Activated T-cell treated with anti-CD3 and anti-CD28 coated beads, Interleukin-2, amount 50 U/mL, for 72 hours (primary cell): ENCODE measurements at regions not wholly inside any gene's neighbourhood (a gene's known extent, or its start where the extent isn't known, plus 50 kb on each side); places are given as distances from the start of the nearest gene placed in this dataset.

Source experiments
- ATAC-seq, 2 donors: fragments of 150-1000 bp; cut with Tn5 transposase; replicated peaks in 1 of 2; 2 replicates each; pipeline ENCODE4 v1.10.0; 2021; ENCODE audit warnings: moderate library complexity in 2 of 2, mild to moderate bottlenecking in 1 of 2
- DNase-seq, 2 donors: peaks; one replicate each; pipeline ENCODE4 v3.0.0; 2021 to 2022; ENCODE audit warnings: mixed read lengths in 1 of 2
- H3K27ac Mint-ChIP-seq: one replicate; pipeline ENCODE4 v1.8.0; 2022; ENCODE audit warnings: mild to moderate bottlenecking, moderate library complexity, mixed read lengths
- H3K27me3 Mint-ChIP-seq: one replicate; pipeline ENCODE4 v1.8.0; 2022; ENCODE audit warnings: low read depth, mixed read lengths
- H3K36me3 Mint-ChIP-seq, 2 donors: one replicate each; pipeline ENCODE4 v1.8.0; 2022; ENCODE audit warnings: mixed read lengths in 2 of 2, mild to moderate bottlenecking in 1 of 2; ENCODE audit not compliant: insufficient read depth in 2 of 2
- H3K4me1 Mint-ChIP-seq: one replicate; pipeline ENCODE4 v1.8.0; 2022; ENCODE audit warnings: low read depth, mixed read lengths
- H3K4me3 Mint-ChIP-seq, 2 donors: one replicate each; pipeline ENCODE4 v1.8.0; 2022; ENCODE audit warnings: mild to moderate bottlenecking in 2 of 2, mixed read lengths in 2 of 2, moderate library complexity in 2 of 2
- H3K9me3 Mint-ChIP-seq, 2 donors: one replicate each; pipeline ENCODE4 v1.8.0; 2022; ENCODE audit warnings: mixed read lengths in 2 of 2

DNA sequence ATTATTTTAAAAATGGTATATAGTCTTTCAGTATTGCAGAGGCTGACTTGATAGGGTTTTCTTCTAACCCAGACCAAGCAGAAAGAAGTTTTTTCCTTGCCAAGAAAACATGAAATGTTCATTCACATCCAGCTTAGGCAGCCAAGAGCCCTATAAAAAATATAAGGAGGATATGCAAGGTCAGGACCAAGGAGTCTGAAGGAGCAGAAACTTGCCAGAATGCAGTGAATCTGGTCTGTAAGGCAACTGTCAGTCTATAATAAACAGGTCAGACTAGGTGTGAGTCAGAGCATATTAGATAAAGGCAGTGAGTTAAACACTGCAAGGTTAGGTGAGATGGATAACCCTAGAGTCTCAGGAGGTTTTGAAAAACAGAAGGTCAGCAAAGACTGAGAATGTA is 645.5 kb downstream of the C12orf50 start:
- Mint-ChIP-seq H3K27me3 (no peaks in the 10 kb centered on the region), H3K4me1 (no peaks in the 10 kb centered on the region), H3K4me3 (no peak overlapping the region), H3K9me3 (peaks cover 3 to 5% of the 10 kb centered on the region in 2 donors), H3K27ac (no peak overlapping the region), H3K36me3 (no peaks in the 10 kb centered on the region)
- no peak for DNase-seq
- no peak for ATAC-seq

DNA sequence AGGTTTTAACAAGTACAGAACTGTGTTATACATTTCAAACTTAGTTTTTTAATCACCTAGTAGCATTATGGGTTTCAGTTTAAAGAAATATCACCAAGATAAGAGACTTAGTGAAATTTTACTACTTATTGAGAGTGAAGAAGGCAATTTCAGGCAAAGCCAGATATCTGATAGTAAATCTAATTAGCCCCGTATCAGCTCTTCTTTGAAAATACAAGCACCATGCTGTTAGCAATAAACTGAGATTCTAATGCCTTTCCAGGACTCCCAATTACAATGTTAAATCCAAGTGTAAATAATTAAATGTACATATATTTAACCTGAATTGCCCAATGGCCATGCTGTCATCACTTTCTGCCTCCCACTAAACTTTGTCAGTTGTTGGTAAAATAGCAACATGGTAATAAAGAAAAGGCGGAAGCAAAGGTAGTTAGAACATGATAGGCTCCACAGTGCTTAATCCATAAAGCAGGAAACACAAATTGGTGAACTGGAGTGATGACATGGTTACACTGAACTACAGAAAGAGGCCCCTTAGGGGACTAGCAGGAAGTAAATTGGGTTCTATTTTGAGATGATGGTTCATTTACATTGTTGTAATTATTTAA is 646.1 kb downstream of the C12orf50 start:
- H3K4me3 Mint-ChIP-seq = no peak overlapping the region
- no peak overlapping the region for H3K27ac Mint-ChIP-seq
- peaks cover 3 to 5% of the 10 kb centered on the region in 2 donors for H3K9me3 Mint-ChIP-seq
- H3K4me1 Mint-ChIP-seq = no peaks in the 10 kb centered on the region
- DNase-seq = no peak
- ATAC-seq = no peak
- no peaks in the 10 kb centered on the region for H3K27me3 Mint-ChIP-seq
- no peaks in the 10 kb centered on the region for H3K36me3 Mint-ChIP-seq

DNA sequence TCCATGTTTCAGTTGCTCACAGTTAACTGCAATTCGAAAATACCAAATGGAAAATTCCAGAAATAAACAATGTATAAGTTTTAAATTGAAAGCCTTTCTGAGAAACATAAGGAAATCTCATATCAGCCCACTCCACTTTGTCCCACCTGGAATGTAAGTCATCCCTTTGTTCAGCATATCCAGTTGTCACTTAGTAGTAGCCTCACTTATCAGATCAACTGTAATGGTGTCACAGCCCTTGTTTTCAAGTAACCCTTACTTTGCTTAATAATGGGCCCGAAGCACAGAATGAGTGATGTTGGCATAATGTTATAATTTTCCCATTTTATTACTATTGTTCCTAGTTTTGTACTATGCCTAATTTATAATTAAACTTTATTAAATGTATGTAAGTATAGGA is 646.8 kb downstream of the C12orf50 start:
- Mint-ChIP-seq H3K9me3 (peaks cover 3% of the 10 kb centered on the region in 2 donors), H3K36me3 (no peaks in the 10 kb centered on the region), H3K27me3 (no peaks in the 10 kb centered on the region), H3K4me3 (no peak overlapping the region), H3K27ac (no peak overlapping the region), H3K4me1 (no peaks in the 10 kb centered on the region)
- DNase-seq = no peak
- no peak for ATAC-seq

DNA sequence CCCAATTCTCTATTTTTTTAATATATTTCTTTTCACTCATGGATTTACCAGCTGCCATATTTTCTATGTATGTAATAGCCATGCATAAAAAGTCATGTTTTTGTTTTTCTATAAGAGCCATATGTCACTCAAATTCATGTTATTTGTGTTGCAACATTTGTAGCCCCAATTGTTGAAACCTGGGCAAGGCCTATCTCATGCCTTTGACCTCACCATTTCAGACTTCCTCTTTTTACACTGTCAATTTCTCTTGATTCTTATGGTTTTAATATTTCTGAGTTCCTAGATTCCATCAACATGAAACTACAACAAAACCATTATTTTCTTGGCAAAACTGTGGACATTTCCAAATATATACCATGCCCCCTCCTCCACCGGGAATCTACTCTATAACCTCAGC is 647.5 kb downstream of the C12orf50 start:
- Mint-ChIP-seq H3K4me1 (no peaks in the 10 kb centered on the region), H3K4me3 (no peak overlapping the region)

DNA sequence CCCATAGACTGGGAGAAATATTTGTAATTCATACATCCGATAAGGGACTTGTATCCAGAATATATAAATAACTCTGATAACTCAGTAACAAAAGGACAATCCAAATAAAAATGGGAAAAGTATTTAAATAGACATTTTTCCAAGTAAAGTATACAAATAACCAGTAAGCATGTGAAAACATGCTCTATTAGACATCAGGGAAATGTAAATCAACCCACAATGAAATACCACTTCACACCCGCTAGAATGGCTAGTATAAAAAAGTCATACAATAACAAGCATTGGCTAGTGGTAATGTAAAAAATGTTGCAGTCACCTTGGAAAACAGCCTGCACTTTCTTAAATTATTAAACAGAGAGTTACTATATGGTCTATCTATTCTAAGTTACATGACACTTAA is 650.7 kb downstream of the C12orf50 start:
- Mint-ChIP-seq H3K4me3 (no peak overlapping the region), H3K27me3 (no peaks in the 10 kb centered on the region), H3K36me3 (no peaks in the 10 kb centered on the region), H3K4me1 (no peaks in the 10 kb centered on the region), H3K9me3 (no peaks in the 10 kb centered on the region), H3K27ac (no peak overlapping the region)
- no peak for DNase-seq
- no peak for ATAC-seq

More for the DNA sequence above, 647.5 kb downstream of the C12orf50 start:
- Mint-ChIP-seq H3K27me3 (no peaks in the 10 kb centered on the region), H3K36me3 (no peaks in the 10 kb centered on the region), H3K27ac (no peak overlapping the region), H3K9me3 (peaks cover 3% of the 10 kb centered on the region in 2 donors)
- ATAC-seq (no peak), DNase-seq (no peak)

DNA sequence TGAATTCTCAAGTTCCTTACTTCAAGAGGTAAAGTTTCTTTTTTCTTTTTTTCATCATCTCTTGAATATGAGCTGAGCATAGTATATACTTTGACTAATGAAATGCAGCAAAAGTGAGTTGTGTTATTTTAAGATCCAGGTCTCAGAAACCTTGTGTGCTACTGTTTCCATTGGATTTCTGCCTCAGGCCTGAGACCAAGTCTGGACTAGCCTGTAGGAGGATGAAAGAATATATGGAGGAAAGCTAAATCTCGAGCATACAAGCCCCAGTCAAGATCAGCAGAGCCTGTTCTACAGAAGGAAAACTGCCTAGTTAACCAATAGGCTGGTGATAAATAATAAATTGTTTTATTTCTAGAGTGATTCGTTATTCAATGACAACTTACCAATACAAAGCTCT is 652.5 kb downstream of the C12orf50 start:
- H3K4me1 Mint-ChIP-seq = no peaks in the 10 kb centered on the region
- no peak overlapping the region for H3K27ac Mint-ChIP-seq
- ATAC-seq (no peak), DNase-seq (no peak)
- H3K27me3 Mint-ChIP-seq = no peaks in the 10 kb centered on the region
- H3K4me3 Mint-ChIP-seq = no peak overlapping the region
- no peaks in the 10 kb centered on the region for H3K36me3 Mint-ChIP-seq
- no peaks in the 10 kb centered on the region for H3K9me3 Mint-ChIP-seq

DNA sequence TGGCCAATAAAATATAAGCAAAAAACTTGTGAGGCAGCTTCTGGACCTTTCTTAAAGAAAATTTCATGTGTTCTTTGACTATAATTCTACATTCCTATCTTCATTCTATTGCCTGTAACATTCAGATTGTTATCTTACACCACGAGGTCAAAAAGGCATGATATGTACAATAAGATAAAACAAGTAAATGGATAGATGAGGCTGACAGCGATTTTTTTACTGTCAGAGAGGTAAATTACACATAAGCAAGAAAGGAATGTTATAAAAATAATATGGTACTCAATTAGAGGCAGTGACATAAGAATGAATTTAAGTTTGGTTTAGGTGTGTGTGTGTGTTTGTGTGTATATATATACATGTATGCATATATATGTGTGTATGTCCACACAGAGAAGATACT is 660.0 kb downstream of the C12orf50 start:
- no peaks in the 10 kb centered on the region for H3K4me1 Mint-ChIP-seq
- H3K9me3 Mint-ChIP-seq = peaks cover under 1 to 1% of the 10 kb centered on the region in 2 donors
- no peak for DNase-seq
- ATAC-seq = no peak
- H3K27ac Mint-ChIP-seq = no peak overlapping the region
- H3K36me3 Mint-ChIP-seq = no peaks in the 10 kb centered on the region
- H3K4me3 Mint-ChIP-seq = no peak overlapping the region
- no peaks in the 10 kb centered on the region for H3K27me3 Mint-ChIP-seq

DNA sequence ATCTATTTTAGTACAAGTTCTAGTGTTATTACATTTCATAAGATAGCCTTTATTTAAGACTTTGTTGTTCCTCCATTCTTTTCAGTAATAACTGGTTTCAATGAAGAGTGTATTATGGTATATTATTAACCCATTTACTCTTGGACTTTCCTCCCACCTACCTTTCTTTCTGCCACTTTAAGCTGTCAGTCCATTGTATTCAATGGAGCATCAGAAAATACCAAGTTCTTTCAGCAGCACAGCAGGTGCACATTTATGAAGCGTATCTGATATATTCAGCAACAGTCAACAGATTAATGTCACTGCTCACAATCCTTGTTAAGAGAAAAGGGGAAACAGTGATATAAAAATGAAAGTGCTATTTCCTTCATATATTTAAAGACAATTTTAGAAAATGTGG is 660.9 kb downstream of the C12orf50 start:
- no peak overlapping the region for H3K27ac Mint-ChIP-seq
- H3K27me3 Mint-ChIP-seq = no peaks in the 10 kb centered on the region
- DNase-seq (no peak), ATAC-seq (no peak)
- H3K4me3 Mint-ChIP-seq = no peak overlapping the region
- H3K4me1 Mint-ChIP-seq = no peaks in the 10 kb centered on the region
- no peaks in the 10 kb centered on the region for H3K36me3 Mint-ChIP-seq
- H3K9me3 Mint-ChIP-seq = peaks cover 3 to 5% of the 10 kb centered on the region in 2 donors

DNA sequence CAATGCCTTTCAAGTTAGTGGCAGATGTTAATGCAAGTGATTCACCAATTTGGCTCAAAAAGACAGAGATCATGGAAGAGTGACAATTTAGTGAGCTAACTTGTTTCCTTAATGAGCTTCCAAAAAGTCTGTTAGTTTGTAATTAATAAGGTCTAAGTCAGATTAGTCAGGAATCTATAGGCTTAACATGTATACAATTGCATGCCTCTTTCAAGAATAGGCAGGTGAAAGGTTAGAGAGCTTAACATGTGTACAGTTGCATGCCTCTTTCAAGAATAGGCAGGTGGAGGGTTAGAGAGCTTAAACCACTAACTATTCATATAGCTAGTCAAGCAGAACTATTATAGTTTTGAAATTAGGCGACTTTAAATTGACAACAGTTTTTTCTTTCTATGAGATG is 663.8 kb downstream of the C12orf50 start:
- H3K4me1 Mint-ChIP-seq = no peaks in the 10 kb centered on the region
- ATAC-seq (no peak), DNase-seq (no peak)
- H3K9me3 Mint-ChIP-seq = peaks cover 16 to 17% of the 10 kb centered on the region in 2 donors
- H3K27me3 Mint-ChIP-seq = no peaks in the 10 kb centered on the region
- H3K27ac Mint-ChIP-seq = no peak overlapping the region
- peaks cover 3 to 5% of the 10 kb centered on the region in 2 donors for H3K36me3 Mint-ChIP-seq
- no peak overlapping the region for H3K4me3 Mint-ChIP-seq

DNA sequence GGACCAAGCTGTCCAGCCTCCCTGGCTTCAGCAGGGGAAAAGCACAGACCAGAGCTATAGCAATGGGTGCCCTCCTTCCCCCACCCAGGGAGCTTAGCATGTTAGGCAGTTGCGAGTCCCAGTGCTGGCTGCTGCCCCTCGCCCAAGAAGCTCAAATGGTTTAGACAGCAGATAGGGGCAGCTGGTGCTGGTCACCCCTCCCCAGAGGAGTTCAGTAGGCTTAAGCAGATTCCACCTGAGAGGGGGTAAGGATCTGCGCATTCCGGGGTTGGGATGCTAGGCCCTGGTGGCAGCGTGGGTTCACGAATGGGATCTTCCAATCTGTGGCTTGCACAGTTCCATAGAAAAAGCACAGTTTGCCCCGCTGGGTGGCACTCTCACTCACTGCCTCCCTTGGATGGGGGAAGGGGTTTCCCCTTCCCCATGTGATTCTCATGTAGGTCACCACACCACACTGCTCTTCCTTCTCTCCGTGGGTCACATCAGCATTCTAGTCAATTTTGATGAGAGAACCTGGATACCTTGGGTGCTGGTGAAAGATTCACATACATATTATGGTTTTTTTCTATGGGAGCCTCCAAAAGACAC is 665.6 kb downstream of the C12orf50 start:
- H3K27me3 Mint-ChIP-seq = no peaks in the 10 kb centered on the region
- H3K4me3 Mint-ChIP-seq = no peak overlapping the region
- H3K4me1 Mint-ChIP-seq = no peaks in the 10 kb centered on the region
- H3K9me3 Mint-ChIP-seq = peaks cover 16 to 17% of the 10 kb centered on the region in 2 donors
- no peak overlapping the region for H3K27ac Mint-ChIP-seq
- no peak for DNase-seq
- no peak for ATAC-seq
- H3K36me3 Mint-ChIP-seq = peaks cover 3 to 5% of the 10 kb centered on the region in 2 donors

DNA sequence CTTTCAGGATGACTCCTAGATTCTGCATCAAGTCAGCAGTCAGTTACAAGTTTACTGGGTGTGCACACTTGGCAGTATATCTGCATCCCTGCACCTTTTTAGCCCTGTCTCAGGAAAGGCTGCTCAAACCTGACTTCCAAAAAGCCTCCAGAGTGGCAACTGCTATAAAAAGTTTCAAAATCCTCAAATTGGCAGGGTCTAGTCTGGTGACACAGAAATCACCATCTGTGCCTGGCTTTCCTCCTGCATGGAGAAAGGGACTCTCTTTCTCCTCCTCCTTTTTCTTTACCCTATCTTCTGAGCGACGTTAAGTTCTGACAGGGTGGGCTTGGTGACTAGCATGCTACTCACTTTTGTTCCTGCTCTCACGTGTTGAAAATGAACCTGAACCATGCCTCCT is 679.5 kb downstream of the C12orf50 start:
- H3K36me3 Mint-ChIP-seq = no peaks in the 10 kb centered on the region
- DNase-seq (no peak), ATAC-seq (no peak)
- H3K4me3 Mint-ChIP-seq = no peak overlapping the region
- H3K27ac Mint-ChIP-seq = no peak overlapping the region
- H3K9me3 Mint-ChIP-seq = peaks cover 2 to 3% of the 10 kb centered on the region in 2 donors
- H3K27me3 Mint-ChIP-seq = no peaks in the 10 kb centered on the region
- no peaks in the 10 kb centered on the region for H3K4me1 Mint-ChIP-seq

DNA sequence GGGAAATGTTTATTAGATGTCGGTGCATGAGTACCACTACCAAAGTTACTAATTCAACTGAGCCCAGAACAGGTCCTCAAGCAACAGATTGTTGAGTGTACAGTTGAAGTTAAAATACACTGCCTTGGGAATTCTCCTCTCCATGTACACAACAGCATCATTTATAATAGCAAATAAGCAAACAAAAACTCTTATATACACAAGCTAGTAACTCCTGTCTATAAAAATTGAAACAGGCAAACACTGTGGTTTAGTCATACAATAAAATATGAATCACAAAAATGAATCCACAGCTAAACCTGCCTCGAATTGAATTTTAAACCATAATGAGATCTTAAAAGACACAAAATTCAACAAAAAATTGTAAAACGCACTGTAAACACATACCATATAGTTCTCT is 681.1 kb downstream of the C12orf50 start:
- Mint-ChIP-seq H3K9me3 (peaks cover 3 to 4% of the 10 kb centered on the region in 2 donors), H3K27me3 (no peaks in the 10 kb centered on the region)

DNA sequence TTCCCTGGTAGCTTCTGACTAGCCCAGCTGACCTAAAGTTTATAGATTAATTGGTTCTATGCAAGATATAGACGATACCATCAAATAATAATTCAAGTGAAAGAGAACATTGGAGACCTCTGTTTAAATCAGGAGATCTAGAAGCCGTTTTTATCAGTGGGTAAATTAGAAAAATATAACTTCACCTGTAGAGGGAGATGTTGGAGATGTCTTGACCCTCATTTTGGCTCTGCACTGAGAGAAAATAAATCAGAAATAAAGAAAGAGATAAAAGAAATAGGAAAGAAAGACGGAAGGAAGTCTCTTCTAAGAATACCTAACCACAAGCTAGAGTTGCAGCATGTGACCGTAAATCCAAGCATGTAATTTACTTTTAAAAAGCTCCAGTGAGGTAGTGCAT is 684.5 kb downstream of the C12orf50 start:
- H3K27ac Mint-ChIP-seq = no peak overlapping the region
- H3K27me3 Mint-ChIP-seq = no peaks in the 10 kb centered on the region
- H3K4me1 Mint-ChIP-seq = no peaks in the 10 kb centered on the region
- H3K9me3 Mint-ChIP-seq = peaks cover 3 to 4% of the 10 kb centered on the region in 2 donors
- ATAC-seq (no peak), DNase-seq (no peak)
- no peaks in the 10 kb centered on the region for H3K36me3 Mint-ChIP-seq
- no peak overlapping the region for H3K4me3 Mint-ChIP-seq

More for the DNA sequence above, 681.1 kb downstream of the C12orf50 start:
- Mint-ChIP-seq H3K27ac (no peak overlapping the region), H3K4me3 (no peak overlapping the region), H3K36me3 (no peaks in the 10 kb centered on the region), H3K4me1 (no peaks in the 10 kb centered on the region)
- DNase-seq (no peak), ATAC-seq (no peak)

DNA sequence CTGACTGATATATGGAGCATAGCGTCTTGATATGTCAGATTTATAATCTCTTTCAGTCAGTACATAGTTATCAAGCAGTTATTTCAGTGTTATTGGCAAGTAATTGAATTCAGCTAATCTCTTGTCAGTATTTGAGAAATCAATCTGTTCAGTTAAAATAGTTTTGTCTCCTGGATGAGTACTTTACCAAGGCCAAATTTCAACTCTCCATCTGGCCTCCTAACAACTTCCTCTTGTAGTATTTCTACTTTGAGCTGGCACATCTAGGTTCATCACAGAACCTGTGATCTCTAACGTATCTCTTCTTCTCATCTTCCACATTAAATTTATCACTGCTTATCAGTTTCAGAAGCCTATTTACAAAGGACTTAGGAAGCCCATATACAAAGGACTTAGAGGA is 690.5 kb downstream of the C12orf50 start:
- ATAC-seq = no peak
- H3K4me1 Mint-ChIP-seq = no peaks in the 10 kb centered on the region
- H3K4me3 Mint-ChIP-seq = no peak overlapping the region
- no peaks in the 10 kb centered on the region for H3K27me3 Mint-ChIP-seq
- H3K36me3 Mint-ChIP-seq = no peaks in the 10 kb centered on the region
- DNase-seq = no peak
- no peak overlapping the region for H3K27ac Mint-ChIP-seq
- peaks cover 0 to 2% of the 10 kb centered on the region in 2 donors for H3K9me3 Mint-ChIP-seq
